Osteoblast (primary cell): ENCODE measurements at regions not wholly inside any gene's neighbourhood (a gene's known extent, or its start where the extent isn't known, plus 50 kb on each side); places are given as distances from the start of the nearest gene placed in this dataset.
"Not testable (repeated sequence)": the region's sequence is repeated elsewhere in the genome, so short reads cannot be mapped to it uniquely, and the experiment has no call there.

Experiments used
- DNase-seq: peaks from one replicate; pipeline ENCODE4 v3.0.0; 2011; ENCODE audit warnings: low spot score, mixed read lengths; ENCODE audit not compliant: insufficient read length; ENCODE audit errors: missing footprints
- H2AFZ ChIP-seq: 2 replicates; pipeline ENCODE4 v1.6.0; 2011; ENCODE audit warnings: mild to moderate bottlenecking, low read length
- H3K27ac ChIP-seq: 2 replicates; pipeline ENCODE4 v1.5.1; 2011; ENCODE audit warnings: mild to moderate bottlenecking, low read depth, low read length, moderate library complexity
- H3K27me3 ChIP-seq: 2 replicates; pipeline ENCODE4 v1.6.0; 2012; ENCODE audit warnings: mild to moderate bottlenecking, control low read depth, inconsistent platforms, low read length, moderate library complexity; ENCODE audit not compliant: insufficient read depth
- H3K36me3 ChIP-seq: 2 replicates; pipeline ENCODE4 v1.5.1; 2011; ENCODE audit warnings: mild to moderate bottlenecking, low read length, control low read depth, moderate library complexity; ENCODE audit not compliant: insufficient read depth
- H3K4me1 ChIP-seq: 2 replicates; pipeline ENCODE4 v1.5.1; 2011; ENCODE audit warnings: mild to moderate bottlenecking, low read length, control low read depth, moderate library complexity; ENCODE audit not compliant: insufficient read depth
- H3K4me2 ChIP-seq: 2 replicates; pipeline ENCODE4 v1.6.0; 2011; ENCODE audit warnings: mild to moderate bottlenecking, low read length; ENCODE audit not compliant: insufficient read depth
- H3K4me3 ChIP-seq: fragments of 200-600 bp; sonication (generic); 3 replicates; pipeline ENCODE4 v1.5.1; 2012; ENCODE audit warnings: mild to moderate bottlenecking, low read length, inconsistent platforms; ENCODE audit not compliant: insufficient read depth
- H3K79me2 ChIP-seq: 2 replicates; pipeline ENCODE4 v1.6.0; 2012; ENCODE audit warnings: mild to moderate bottlenecking, low read length, control low read depth, inconsistent platforms; ENCODE audit not compliant: insufficient read depth
- H3K9me3 ChIP-seq: 2 replicates; pipeline ENCODE4 v1.5.1; 2011; ENCODE audit warnings: low read depth, low read length, control low read depth
- H4K20me1 ChIP-seq: 2 replicates; pipeline ENCODE4 v1.6.0; 2012; ENCODE audit warnings: mild to moderate bottlenecking, low read length, control low read depth; ENCODE audit not compliant: insufficient read depth
- TF ChIP-seq, protein P1 (sequence below): IDR thresholded peaks from 2 replicates; pipeline ENCODE4 v1.5.1; 2011; ENCODE audit warnings: mild to moderate bottlenecking, low read depth, low read length, moderate library complexity; ENCODE audit errors: extremely low read depth

DNA sequence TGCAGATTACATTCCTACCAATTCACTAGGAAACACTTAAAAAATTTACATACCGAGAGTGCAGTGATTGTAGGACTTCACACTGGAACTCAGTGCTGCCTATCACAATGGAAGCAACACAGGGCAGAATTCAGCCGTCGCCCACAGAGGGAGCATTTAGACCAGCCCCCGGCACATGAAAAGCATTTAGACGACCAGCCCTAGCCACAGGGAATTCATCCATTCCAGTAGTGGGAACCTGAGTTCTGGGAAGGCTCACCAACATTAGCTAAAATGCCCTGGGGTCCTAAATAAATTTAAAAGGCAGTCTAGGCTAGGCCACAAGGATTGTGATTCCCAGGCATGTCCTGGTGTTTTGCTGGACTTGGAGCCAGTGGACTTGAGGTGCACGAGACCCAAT is 155.2 kb downstream of the LIG4 start:
- DNase-seq = no peak
- Histone ChIP-seq H3K9me3 (no peaks in the 10 kb centered on the region), H2AFZ (no peak overlapping the region), H3K36me3 (no peaks in the 10 kb centered on the region), H3K27me3 (no peaks in the 10 kb centered on the region), H3K4me2 (no peak overlapping the region), H3K79me2 (no peaks in the 10 kb centered on the region), H4K20me1 (no peaks in the 10 kb centered on the region), H3K27ac (no peak overlapping the region), H3K4me3 (no peak overlapping the region), H3K4me1 (no peaks in the 10 kb centered on the region)
- TF ChIP-seq, protein P1, sequence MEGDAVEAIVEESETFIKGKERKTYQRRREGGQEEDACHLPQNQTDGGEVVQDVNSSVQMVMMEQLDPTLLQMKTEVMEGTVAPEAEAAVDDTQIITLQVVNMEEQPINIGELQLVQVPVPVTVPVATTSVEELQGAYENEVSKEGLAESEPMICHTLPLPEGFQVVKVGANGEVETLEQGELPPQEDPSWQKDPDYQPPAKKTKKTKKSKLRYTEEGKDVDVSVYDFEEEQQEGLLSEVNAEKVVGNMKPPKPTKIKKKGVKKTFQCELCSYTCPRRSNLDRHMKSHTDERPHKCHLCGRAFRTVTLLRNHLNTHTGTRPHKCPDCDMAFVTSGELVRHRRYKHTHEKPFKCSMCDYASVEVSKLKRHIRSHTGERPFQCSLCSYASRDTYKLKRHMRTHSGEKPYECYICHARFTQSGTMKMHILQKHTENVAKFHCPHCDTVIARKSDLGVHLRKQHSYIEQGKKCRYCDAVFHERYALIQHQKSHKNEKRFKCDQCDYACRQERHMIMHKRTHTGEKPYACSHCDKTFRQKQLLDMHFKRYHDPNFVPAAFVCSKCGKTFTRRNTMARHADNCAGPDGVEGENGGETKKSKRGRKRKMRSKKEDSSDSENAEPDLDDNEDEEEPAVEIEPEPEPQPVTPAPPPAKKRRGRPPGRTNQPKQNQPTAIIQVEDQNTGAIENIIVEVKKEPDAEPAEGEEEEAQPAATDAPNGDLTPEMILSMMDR = no peak

DNA sequence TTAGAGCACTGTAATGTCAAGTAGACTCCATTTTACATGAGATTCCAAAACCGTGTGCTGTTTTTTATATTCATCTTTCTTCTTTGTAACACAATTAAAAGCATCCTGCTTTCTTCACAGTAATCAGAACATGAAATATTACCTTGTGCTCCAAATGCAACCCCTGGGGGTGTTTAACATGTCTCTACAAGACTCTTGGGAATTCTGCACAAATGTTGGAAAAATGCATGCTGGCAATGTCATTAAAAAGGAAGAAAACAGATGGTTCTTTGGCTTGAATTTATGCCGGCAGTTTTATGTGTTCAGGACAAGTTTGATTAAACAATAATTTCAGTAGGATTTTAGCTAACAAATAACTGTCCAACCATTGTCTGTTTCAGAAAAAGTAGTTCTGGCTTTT is 159.1 kb downstream of the LIG4 start:
- Histone ChIP-seq H3K4me3 (no peak overlapping the region), H3K79me2 (no peaks in the 10 kb centered on the region), H2AFZ (no peak overlapping the region), H3K9me3 (no peaks in the 10 kb centered on the region), H4K20me1 (no peaks in the 10 kb centered on the region), H3K4me1 (no peaks in the 10 kb centered on the region), H3K27ac (no peak overlapping the region), H3K36me3 (no peaks in the 10 kb centered on the region), H3K27me3 (no peaks in the 10 kb centered on the region), H3K4me2 (no peak overlapping the region)
- TF ChIP-seq, protein P1 = no peak
- no peak for DNase-seq

DNA sequence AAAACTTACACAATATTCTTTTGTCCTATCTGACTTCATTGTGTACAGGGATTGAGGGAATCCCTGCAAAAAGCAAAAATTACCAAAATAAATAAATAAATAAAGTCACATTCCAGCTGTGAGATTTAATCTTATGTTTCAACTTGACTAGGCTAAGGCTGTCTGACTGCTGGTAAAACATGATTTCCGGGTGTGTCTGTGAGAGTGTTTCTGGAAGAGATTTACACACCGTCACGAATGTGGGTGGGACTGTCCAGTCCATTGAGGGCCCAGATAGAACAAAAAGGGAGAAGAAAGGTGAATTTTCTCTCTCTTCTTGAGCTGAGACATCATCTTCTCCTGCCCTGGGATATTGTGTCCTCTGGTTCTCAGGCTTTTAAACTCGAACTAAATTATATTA is 166.1 kb downstream of the LIG4 start:
- Histone ChIP-seq H3K79me2 (no peaks in the 10 kb centered on the region), H3K4me2 (no peak overlapping the region), H3K4me1 (no peaks in the 10 kb centered on the region), H2AFZ (no peak overlapping the region), H4K20me1 (no peaks in the 10 kb centered on the region), H3K4me3 (no peak overlapping the region), H3K27ac (no peak overlapping the region), H3K27me3 (no peaks in the 10 kb centered on the region), H3K36me3 (no peaks in the 10 kb centered on the region), H3K9me3 (no peaks in the 10 kb centered on the region)
- no peak for DNase-seq
- TF ChIP-seq, protein P1 = no peak

DNA sequence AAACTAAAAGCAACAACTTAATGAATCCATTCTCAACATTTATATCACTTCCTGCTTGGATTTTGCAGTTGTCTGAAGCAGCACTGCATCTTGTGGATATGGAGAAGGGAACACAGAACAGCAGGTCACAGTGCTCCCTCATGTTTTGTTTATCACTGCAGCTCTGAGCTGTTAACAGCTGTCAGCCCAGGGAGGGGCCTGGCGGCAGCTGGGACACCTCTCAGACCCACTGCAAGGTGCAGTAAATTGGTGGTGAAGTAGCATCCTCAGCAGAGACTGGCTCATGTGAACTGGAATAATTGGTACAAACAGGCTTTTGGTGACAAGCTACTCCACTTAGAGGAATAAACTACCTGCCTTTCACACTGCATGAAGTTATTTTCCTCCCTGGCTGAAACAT is 170.4 kb downstream of the LIG4 start:
- H3K27me3 ChIP-seq = no peaks in the 10 kb centered on the region
- H3K4me1 ChIP-seq = no peaks in the 10 kb centered on the region
- TF ChIP-seq, protein P1 = no peak
- DNase-seq = no peak
- no peak overlapping the region for H3K4me2 ChIP-seq
- H2AFZ ChIP-seq = no peak overlapping the region
- no peaks in the 10 kb centered on the region for H3K9me3 ChIP-seq
- H3K36me3 ChIP-seq = no peaks in the 10 kb centered on the region
- H3K27ac ChIP-seq = no peak overlapping the region
- no peaks in the 10 kb centered on the region for H4K20me1 ChIP-seq
- no peaks in the 10 kb centered on the region for H3K79me2 ChIP-seq
- H3K4me3 ChIP-seq = no peak overlapping the region

DNA sequence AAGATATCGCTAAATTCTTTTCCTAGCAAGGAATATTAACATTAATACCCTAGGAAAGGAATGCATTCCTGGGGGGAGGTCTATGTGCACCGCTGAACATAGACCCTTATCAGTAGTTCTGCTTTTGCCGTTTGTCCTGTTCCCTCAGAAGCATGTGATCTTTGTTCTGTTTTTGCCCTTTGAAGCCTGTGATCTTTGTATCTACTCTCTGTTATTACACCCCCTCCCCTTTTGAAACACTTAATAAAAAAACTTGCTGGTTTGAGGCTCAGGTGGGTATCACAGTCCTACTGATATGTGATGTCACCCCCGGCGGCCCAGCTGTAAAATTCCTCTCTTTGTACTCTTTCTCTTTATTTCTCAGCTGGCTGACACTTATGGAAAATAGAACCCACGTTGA is 172.5 kb downstream of the LIG4 start:
- H3K4me2 ChIP-seq, H3K79me2 ChIP-seq, H3K4me3 ChIP-seq, DNase-seq, H2AFZ ChIP-seq, H3K9me3 ChIP-seq, H3K4me1 ChIP-seq, H3K27me3 ChIP-seq, H4K20me1 ChIP-seq, H3K36me3 ChIP-seq, H3K27ac ChIP-seq: not testable (repeated sequence)
